T-helper 1 cell treated with Interleukin-12 subunit alpha and Interleukin-12 subunit beta and Interleukin-4 antibody, amounts not matched to agents 30 μg/mL and 1 μg/mL, for 36 hours (primary cell): ENCODE measurements at regions not wholly inside any gene's neighbourhood (a gene's known extent, or its start where the extent isn't known, plus 50 kb on each side); places are given as distances from the start of the nearest gene placed in this dataset.
"Not testable (repeated sequence)": the region's sequence is repeated elsewhere in the genome, so short reads cannot be mapped to it uniquely, and the experiment has no call there.

Experiments
- H3K27ac Mint-ChIP-seq: one replicate; pipeline ENCODE4 v1.8.0; 2021; ENCODE audit warnings: mild to moderate bottlenecking, mixed read lengths
- H3K27me3 Mint-ChIP-seq: one replicate; pipeline ENCODE4 v1.8.0; 2021; ENCODE audit warnings: low read depth, mixed read lengths
- H3K36me3 Mint-ChIP-seq: one replicate; pipeline ENCODE4 v1.8.0; 2021; ENCODE audit warnings: low read depth, mixed read lengths
- H3K4me1 Mint-ChIP-seq: one replicate; pipeline ENCODE4 v1.8.0; 2021; ENCODE audit warnings: low read depth, mixed read lengths
- H3K4me3 Mint-ChIP-seq: one replicate; pipeline ENCODE4 v1.8.0; 2021; ENCODE audit warnings: mild to moderate bottlenecking, moderate library complexity, mixed read lengths
- H3K9me3 Mint-ChIP-seq: one replicate; pipeline ENCODE4 v1.8.0; 2021; ENCODE audit warnings: mixed read lengths

GRCh38 chr5:158039441-158039840 is 180.5 kb upstream of the CLINT1 start:
- peaks cover 14% of the 10 kb centered on the region for H3K9me3 Mint-ChIP-seq
- peaks cover 4% of the 10 kb centered on the region for H3K27me3 Mint-ChIP-seq
- H3K27ac Mint-ChIP-seq = no peak overlapping the region
- no peak overlapping the region for H3K4me3 Mint-ChIP-seq
- H3K36me3 Mint-ChIP-seq = no peaks in the 10 kb centered on the region
- H3K4me1 Mint-ChIP-seq = no peaks in the 10 kb centered on the region

- peaks cover 15% of the 10 kb centered on the region for H3K9me3 Mint-ChIP-seq
- H3K27ac Mint-ChIP-seq, H3K4me3 Mint-ChIP-seq, H3K27me3 Mint-ChIP-seq, H3K4me1 Mint-ChIP-seq, H3K36me3 Mint-ChIP-seq: not testable (repeated sequence)
Measured at GRCh38 chr5:158036983-158037595, 178.1 kb upstream of the CLINT1 start.

- H3K36me3 Mint-ChIP-seq, H3K4me1 Mint-ChIP-seq, H3K4me3 Mint-ChIP-seq, H3K27ac Mint-ChIP-seq, H3K27me3 Mint-ChIP-seq: not testable (repeated sequence)
- H3K9me3 Mint-ChIP-seq = peaks cover 15% of the 10 kb centered on the region
Measured at GRCh38 chr5:158034586-158034985, 175.6 kb upstream of the CLINT1 start.

GRCh38 chr5:158033724-158034123 is 174.8 kb upstream of the CLINT1 start:
- no peak overlapping the region for H3K4me3 Mint-ChIP-seq
- peaks cover 6% of the 10 kb centered on the region for H3K27me3 Mint-ChIP-seq
- no peaks in the 10 kb centered on the region for H3K36me3 Mint-ChIP-seq
- H3K9me3 Mint-ChIP-seq = peaks cover 15% of the 10 kb centered on the region
- no peaks in the 10 kb centered on the region for H3K4me1 Mint-ChIP-seq
- H3K27ac Mint-ChIP-seq = no peak overlapping the region

GRCh38 chr5:158033076-158033475 is 174.1 kb upstream of the CLINT1 start:
- Mint-ChIP-seq H3K4me3 (no peak overlapping the region), H3K9me3 (peaks cover 15% of the 10 kb centered on the region), H3K27me3 (peaks cover 6% of the 10 kb centered on the region), H3K27ac (no peak overlapping the region), H3K36me3 (no peaks in the 10 kb centered on the region), H3K4me1 (no peaks in the 10 kb centered on the region)

- Mint-ChIP-seq H3K4me1 (no peaks in the 10 kb centered on the region), H3K4me3 (no peak overlapping the region), H3K27me3 (peaks cover 12% of the 10 kb centered on the region), H3K9me3 (peaks cover 15% of the 10 kb centered on the region), H3K27ac (no peak overlapping the region), H3K36me3 (no peaks in the 10 kb centered on the region)
Measured at GRCh38 chr5:158032246-158032645, 173.3 kb upstream of the CLINT1 start.

GRCh38 chr5:158027806-158028775 is 169.1 kb upstream of the CLINT1 start:
- no peak overlapping the region for H3K27ac Mint-ChIP-seq
- H3K27me3 Mint-ChIP-seq = peaks cover 29% of the 10 kb centered on the region
- H3K36me3 Mint-ChIP-seq = no peaks in the 10 kb centered on the region
- H3K9me3 Mint-ChIP-seq = no peaks in the 10 kb centered on the region
- no peak overlapping the region for H3K4me3 Mint-ChIP-seq
- no peaks in the 10 kb centered on the region for H3K4me1 Mint-ChIP-seq

GRCh38 chr5:158026304-158027031 is 167.5 kb upstream of the CLINT1 start:
- Mint-ChIP-seq H3K4me1 (no peaks in the 10 kb centered on the region), H3K9me3 (no peaks in the 10 kb centered on the region), H3K27ac (no peak overlapping the region), H3K36me3 (no peaks in the 10 kb centered on the region), H3K4me3 (no peak overlapping the region), H3K27me3 (peaks cover 32% of the 10 kb centered on the region)

GRCh38 chr5:158023266-158023665 is 164.3 kb upstream of the CLINT1 start:
- H3K36me3 Mint-ChIP-seq = no peaks in the 10 kb centered on the region
- H3K27me3 Mint-ChIP-seq = peaks cover 26% of the 10 kb centered on the region
- H3K9me3 Mint-ChIP-seq = no peaks in the 10 kb centered on the region
- H3K4me3 Mint-ChIP-seq = no peak overlapping the region
- no peak overlapping the region for H3K27ac Mint-ChIP-seq
- no peaks in the 10 kb centered on the region for H3K4me1 Mint-ChIP-seq

GRCh38 chr5:158022837-158023236 is 163.9 kb upstream of the CLINT1 start:
- Mint-ChIP-seq H3K9me3 (no peaks in the 10 kb centered on the region), H3K27ac (no peak overlapping the region), H3K27me3 (peaks cover 26% of the 10 kb centered on the region), H3K4me1 (no peaks in the 10 kb centered on the region), H3K4me3 (no peak overlapping the region), H3K36me3 (no peaks in the 10 kb centered on the region)

- Mint-ChIP-seq H3K27ac (no peak overlapping the region), H3K4me3 (no peak overlapping the region), H3K36me3 (no peaks in the 10 kb centered on the region), H3K27me3 (peaks cover 21% of the 10 kb centered on the region), H3K4me1 (no peaks in the 10 kb centered on the region), H3K9me3 (no peaks in the 10 kb centered on the region)
Measured at GRCh38 chr5:158022393-158022792, 163.4 kb upstream of the CLINT1 start.

- H3K4me1 Mint-ChIP-seq = no peaks in the 10 kb centered on the region
- no peaks in the 10 kb centered on the region for H3K9me3 Mint-ChIP-seq
- no peak overlapping the region for H3K27ac Mint-ChIP-seq
- no peaks in the 10 kb centered on the region for H3K36me3 Mint-ChIP-seq
- H3K27me3 Mint-ChIP-seq = peaks cover 12% of the 10 kb centered on the region
- H3K4me3 Mint-ChIP-seq = no peak overlapping the region
Measured at GRCh38 chr5:158020555-158021418, 161.8 kb upstream of the CLINT1 start.

GRCh38 chr5:158017469-158017868 is 158.5 kb upstream of the CLINT1 start:
- H3K27ac Mint-ChIP-seq = no peak overlapping the region
- no peaks in the 10 kb centered on the region for H3K4me1 Mint-ChIP-seq
- peaks cover 19% of the 10 kb centered on the region for H3K27me3 Mint-ChIP-seq
- H3K4me3 Mint-ChIP-seq = no peak overlapping the region
- H3K9me3 Mint-ChIP-seq = no peaks in the 10 kb centered on the region
- no peaks in the 10 kb centered on the region for H3K36me3 Mint-ChIP-seq

GRCh38 chr5:158014372-158014771 is 155.4 kb upstream of the CLINT1 start:
- Mint-ChIP-seq H3K27ac (no peak overlapping the region), H3K4me3 (no peak overlapping the region), H3K4me1 (no peaks in the 10 kb centered on the region), H3K36me3 (no peaks in the 10 kb centered on the region), H3K9me3 (no peaks in the 10 kb centered on the region), H3K27me3 (peaks cover 19% of the 10 kb centered on the region)
